Amniotic epithelial cell (primary cell): ENCODE measurements at regions not wholly inside any gene's neighbourhood (a gene's known extent, or its start where the extent isn't known, plus 50 kb on each side); places are given as distances from the start of the nearest gene placed in this dataset.
A peak's percentile ranks its signal among the peaks of the same experiment; 100 is the strongest.

Source experiments
- DNase-seq: peaks from one replicate; pipeline ENCODE4 v3.0.0-alpha.2; 2010; ENCODE audit warnings: low read depth

- no peak for DNase-seq
These were observed 149.3 kb upstream of the UBL3 start for GRCh38 chr13:29999492-30000369.

GRCh38 chr13:29996316-29996715 lies 145.9 kb upstream of the UBL3 start:
- no peak for DNase-seq

GRCh38 chr13:29994911-29995595 lies 144.6 kb upstream of the UBL3 start:
- DNase-seq = no peak

GRCh38 chr13:29993716-29994488 lies 143.5 kb upstream of the UBL3 start:
- DNase-seq = peak; percentile 80

- no peak for DNase-seq
These were observed 142.8 kb upstream of the UBL3 start for GRCh38 chr13:29993196-29993595.

GRCh38 chr13:29991343-29991742 lies 140.9 kb upstream of the UBL3 start:
- peak; percentile 73 for DNase-seq

- no peak for DNase-seq
These were observed 136.9 kb upstream of the UBL3 start for GRCh38 chr13:29987340-29987739.

- DNase-seq = no peak
These were observed 129.9 kb upstream of the UBL3 start for GRCh38 chr13:29980339-29980738.

GRCh38 chr13:29978211-29978610 lies 127.8 kb upstream of the UBL3 start:
- peak; percentile 44 for DNase-seq

GRCh38 chr13:29977476-29978120 lies 127.2 kb upstream of the UBL3 start:
- no peak for DNase-seq

- no peak for DNase-seq
These were observed 126.1 kb upstream of the UBL3 start for GRCh38 chr13:29976535-29976934.

- DNase-seq = no peak
These were observed 124.9 kb upstream of the UBL3 start for GRCh38 chr13:29975283-29975682.

GRCh38 chr13:29969286-29969685 lies 118.9 kb upstream of the UBL3 start:
- DNase-seq = peak; percentile 98

- no peak for DNase-seq
These were observed 113.9 kb upstream of the UBL3 start for GRCh38 chr13:29964181-29964845.

GRCh38 chr13:29963089-29963488 lies 112.7 kb upstream of the UBL3 start:
- no peak for DNase-seq

GRCh38 chr13:29961036-29961670 lies 110.7 kb upstream of the UBL3 start:
- DNase-seq = no peak

GRCh38 chr13:29959603-29960002 lies 109.2 kb upstream of the UBL3 start:
- DNase-seq = no peak

- no peak for DNase-seq
These were observed 108.7 kb upstream of the UBL3 start for GRCh38 chr13:29959086-29959485.

- no peak for DNase-seq
These were observed 108.1 kb upstream of the UBL3 start for GRCh38 chr13:29958476-29958875.

- no peak for DNase-seq
These were observed 106.9 kb upstream of the UBL3 start for GRCh38 chr13:29957320-29957719.

- DNase-seq = no peak
These were observed 106.4 kb upstream of the UBL3 start for GRCh38 chr13:29956853-29957252.
